NCI-H187 treated with DMSO at 0.1 percent for 48 hours (cell line): ENCODE measurements at regions not wholly inside any gene's neighbourhood (a gene's known extent, or its start where the extent isn't known, plus 50 kb on each side); places are given as distances from the start of the nearest gene placed in this dataset.
A peak's percentile ranks its signal among the peaks of the same experiment; 100 is the strongest.
"Not testable (repeated sequence)": the region's sequence is repeated elsewhere in the genome, so short reads cannot be mapped to it uniquely, and the experiment has no call there.

Experiments used
- DNase-seq: peaks from one replicate; lab custom pipeline; 2025; lab: John Stamatoyannopoulos, UW

DNA sequence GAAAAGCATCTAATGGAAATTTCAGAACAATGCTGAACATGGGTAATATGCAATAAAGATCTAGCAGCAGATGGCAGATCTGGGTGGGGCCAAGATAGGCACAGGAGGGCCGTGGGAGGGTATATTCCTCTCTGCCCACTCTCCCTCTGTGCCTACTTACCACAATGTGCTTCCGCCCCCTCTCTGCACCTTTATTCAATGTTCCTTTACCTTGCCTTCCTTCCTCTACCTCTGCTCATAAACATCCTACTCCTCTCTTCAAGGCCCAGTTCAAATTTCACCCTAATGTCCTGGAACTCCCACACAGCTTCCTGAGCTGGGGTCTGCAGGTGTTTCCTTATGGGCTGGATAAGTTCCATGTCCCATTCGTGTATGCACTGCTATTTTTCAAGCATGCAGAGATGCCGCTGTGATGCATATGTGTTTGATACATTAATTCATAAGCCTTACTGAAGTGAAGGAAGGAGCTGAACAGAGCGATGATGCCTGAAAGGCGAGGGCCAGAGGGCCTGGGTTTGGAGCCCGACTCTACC lies 65.6 kb upstream of the EDEM3 start:
- DNase-seq, result no peak

- DNase-seq, result no peak
Observed at GRCh38 chr1:184818646-184819045, 64.0 kb upstream of the EDEM3 start.

DNA sequence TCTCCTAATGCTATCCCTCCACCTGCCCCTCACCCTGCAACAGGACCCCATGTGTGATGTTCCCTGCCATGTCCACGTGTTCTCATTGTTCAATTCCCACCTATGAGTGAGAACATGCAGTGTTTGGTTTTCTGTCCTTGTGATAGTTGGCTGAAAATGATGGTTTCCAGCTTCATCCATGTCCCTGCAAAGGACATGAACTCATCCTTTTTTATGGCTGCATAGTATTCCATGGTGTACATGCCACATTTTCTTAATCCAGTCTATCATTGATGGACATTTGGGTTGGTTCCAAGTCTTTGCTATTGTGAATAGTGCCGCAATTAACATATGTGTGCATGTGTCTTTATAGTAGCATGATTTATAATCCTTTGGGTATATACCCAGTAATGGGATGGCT lies 62.3 kb upstream of the EDEM3 start:
- not testable (repeated sequence) for DNase-seq

- no peak for DNase-seq
Observed at GRCh38 chr1:184813528-184814089, 59.0 kb upstream of the EDEM3 start.

- no peak for DNase-seq
Observed at GRCh38 chr1:184811439-184812111, 56.9 kb upstream of the EDEM3 start.

GRCh38 chr1:184810735-184811343 lies 56.2 kb upstream of the EDEM3 start:
- no peak for DNase-seq

DNA sequence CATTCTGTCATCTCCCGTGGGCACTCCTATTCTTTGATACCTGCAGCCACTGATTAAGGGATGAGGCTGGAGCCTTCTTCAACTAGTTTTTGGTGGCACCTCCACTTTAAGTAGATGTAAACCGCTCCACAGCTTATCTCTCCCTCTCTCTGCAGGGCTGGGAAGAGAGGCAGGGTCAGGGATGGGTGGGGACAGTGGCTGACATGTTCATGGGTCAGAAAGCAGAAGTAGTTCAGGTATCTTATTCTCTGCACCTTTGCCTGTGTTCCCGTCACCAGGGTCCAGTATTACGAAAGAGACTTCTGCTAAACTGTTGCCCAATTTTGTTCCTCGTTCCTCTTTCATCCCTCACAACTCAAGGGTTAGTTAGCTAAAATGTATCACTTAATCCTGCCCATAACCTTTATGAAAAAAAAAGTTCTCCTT lies 51.7 kb upstream of the EDEM3 start:
- DNase-seq, result no peak

DNA sequence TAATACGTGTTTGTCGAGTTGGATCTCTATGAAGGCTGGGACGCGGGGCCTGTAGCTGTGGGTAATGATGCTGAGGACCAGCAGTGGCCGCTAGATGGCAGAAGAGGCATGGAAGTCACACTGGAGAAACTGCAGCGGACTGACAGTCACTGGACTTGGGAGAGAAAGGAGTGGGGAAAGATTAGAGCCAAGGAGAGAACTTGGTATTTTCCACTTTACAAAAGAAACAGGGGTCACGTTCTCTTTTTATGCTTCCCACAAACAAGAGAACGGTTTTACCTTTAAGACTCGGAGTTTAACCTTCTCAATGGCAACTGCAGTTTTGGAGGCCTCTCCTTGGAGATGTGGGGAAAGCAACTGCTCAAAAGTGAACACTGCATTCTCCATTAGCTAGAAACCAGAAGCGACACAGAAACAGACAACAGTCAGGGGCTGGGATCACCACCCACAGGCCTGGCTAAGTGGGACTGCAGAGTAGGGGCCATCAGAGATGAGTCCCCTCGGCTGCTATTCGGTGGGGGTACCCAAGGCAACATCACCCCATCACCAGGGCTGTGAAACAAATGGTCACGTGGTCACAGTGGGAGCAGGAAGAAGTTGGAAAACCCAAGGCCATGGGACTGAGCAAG lies 51.1 kb upstream of the EDEM3 start:
- DNase-seq, result peak; percentile 88
